HCEC 1CT (cell line): ENCODE measurements at regions not wholly inside any gene's neighbourhood (a gene's known extent, or its start where the extent isn't known, plus 50 kb on each side); places are given as distances from the start of the nearest gene placed in this dataset.
"Not testable (repeated sequence)": the region's sequence is repeated elsewhere in the genome, so short reads cannot be mapped to it uniquely, and the experiment has no call there.

ENCODE experiments used
- DNase-seq: peaks from one replicate; pipeline ENCODE4 v3.0.0-alpha.2; 2017

- not testable (repeated sequence) for DNase-seq
Observed at GRCh38 chr3:28156599-28156998, 84.8 kb upstream of the CMC1 start.

- no peak for DNase-seq
Observed at GRCh38 chr3:28171962-28172361, 69.5 kb upstream of the CMC1 start.

- DNase-seq: no peak
Observed at GRCh38 chr3:28172748-28173147, 68.7 kb upstream of the CMC1 start.

- DNase-seq: no peak
Observed at GRCh38 chr3:28173836-28174235, 67.6 kb upstream of the CMC1 start.

GRCh38 chr3:28186748-28187147 is 54.7 kb upstream of the CMC1 start:
- DNase-seq: peak; percentile 63

- DNase-seq: peak; percentile 13
Observed at GRCh38 chr3:28188686-28189085, 52.7 kb upstream of the CMC1 start.

- peak; percentile 70 for DNase-seq
Observed at GRCh38 chr3:28191363-28191762, 50.1 kb upstream of the CMC1 start.
